ENCODE measurements at regions not wholly inside any gene's neighbourhood (a gene's known extent, or its start where the extent isn't known, plus 50 kb on each side); places are given as distances from the start of the nearest gene placed in this dataset.

DNA sequence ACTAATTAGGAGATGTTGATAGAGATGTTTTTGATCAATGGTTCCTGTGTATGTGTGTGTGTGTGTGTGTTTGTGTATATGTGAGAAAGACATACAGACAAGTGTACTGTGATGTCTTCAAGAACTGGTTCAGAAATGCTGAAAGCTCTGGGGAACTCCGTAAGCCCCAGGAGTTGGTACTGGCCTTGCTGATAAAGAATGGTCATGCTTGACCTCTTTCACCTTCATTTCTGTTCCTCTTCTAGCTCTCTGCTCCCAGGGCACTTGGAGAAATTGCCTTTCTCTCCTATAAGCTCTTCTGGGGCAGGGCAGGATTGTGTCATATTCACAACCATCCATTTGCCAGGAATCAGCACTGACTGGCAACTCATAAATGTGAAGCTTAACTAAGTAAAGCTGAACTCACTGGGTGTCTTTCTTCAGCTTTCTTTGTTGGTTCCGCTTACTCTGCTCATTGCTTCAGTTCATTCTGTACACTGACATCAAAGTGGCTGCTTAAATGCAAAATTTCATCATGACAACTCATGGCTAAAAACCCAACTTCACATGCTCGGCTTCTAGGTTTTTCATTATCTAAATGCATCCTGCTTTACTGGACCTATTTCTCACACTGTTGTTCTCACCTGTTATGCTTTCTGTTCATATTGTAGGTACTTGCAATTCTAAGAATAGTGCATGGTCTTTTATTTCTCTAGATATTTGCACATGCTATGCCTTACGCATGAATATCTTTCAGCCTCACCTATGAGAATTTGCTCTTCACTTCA, 162.1 kb upstream of the LYSMD4 start:
- no peak for DNase-seq
- Histone ChIP-seq H3K27me3 (no peaks in the 10 kb centered on the region), H3K4me1 (no peaks in the 10 kb centered on the region), H3K4me3 (ENCODE audit: low read depth, low read length) (no peak overlapping the region), H3K9me3 (no peaks in the 10 kb centered on the region), H3K36me3 (no peaks in the 10 kb centered on the region)
- TF ChIP-seq CTCF (IDR thresholded peaks at IDR 0.05; ENCODE audit: low read depth, low read length), result no peak

DNA sequence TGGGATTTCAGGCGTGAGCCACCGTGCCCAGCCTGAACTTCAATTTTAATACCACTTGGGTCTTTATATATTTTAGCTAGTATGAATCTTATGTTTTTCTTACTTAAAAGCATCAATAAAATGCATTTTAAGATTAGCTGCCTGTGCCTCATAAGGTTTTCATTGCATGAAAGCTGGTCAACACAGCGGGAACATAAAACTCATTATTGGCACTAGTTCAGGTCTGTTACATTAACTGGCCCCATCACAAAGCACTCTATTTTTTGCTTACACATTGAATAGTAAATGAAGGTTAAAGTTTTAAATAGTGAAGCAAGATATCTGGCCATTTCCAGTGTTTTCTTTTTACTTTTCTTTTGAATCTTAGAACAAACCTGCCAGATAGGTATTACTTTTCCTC, 145.6 kb upstream of the LYSMD4 start:
- H3K27me3 ChIP-seq, result no peaks in the 10 kb centered on the region
- H3K4me1 ChIP-seq, result no peaks in the 10 kb centered on the region
- TF ChIP-seq CTCF (IDR thresholded peaks at IDR 0.05; ENCODE audit: low read depth, low read length), result no peak
- no peak for DNase-seq
- no peak overlapping the region for H3K4me3 ChIP-seq (ENCODE audit: low read depth, low read length)
- H3K9me3 ChIP-seq, result no peaks in the 10 kb centered on the region
- no peaks in the 10 kb centered on the region for H3K36me3 ChIP-seq

GRCh38 chr15:99873451-99873850, 140.2 kb upstream of the LYSMD4 start:
- no peaks in the 10 kb centered on the region for H3K27me3 ChIP-seq
- TF ChIP-seq CTCF (IDR thresholded peaks at IDR 0.05; ENCODE audit: low read depth, low read length), result no peak

GRCh38 chr15:99863550-99864198, 130.4 kb upstream of the LYSMD4 start:
- H3K4me3 ChIP-seq (ENCODE audit: low read depth, low read length), result no peak overlapping the region
- DNase-seq, result no peak
- no peak for TF ChIP-seq CTCF (IDR thresholded peaks at IDR 0.05; ENCODE audit: low read depth, low read length)
- H3K4me1 ChIP-seq, result no peaks in the 10 kb centered on the region
- H3K9me3 ChIP-seq, result no peaks in the 10 kb centered on the region
- H3K36me3 ChIP-seq, result no peaks in the 10 kb centered on the region
- H3K27me3 ChIP-seq, result no peaks in the 10 kb centered on the region

More at GRCh38 chr15:99873451-99873850, 140.2 kb upstream of the LYSMD4 start:
- no peak for DNase-seq
- no peaks in the 10 kb centered on the region for H3K36me3 ChIP-seq
- H3K9me3 ChIP-seq, result no peaks in the 10 kb centered on the region
- H3K4me3 ChIP-seq (ENCODE audit: low read depth, low read length), result no peak overlapping the region
- no peaks in the 10 kb centered on the region for H3K4me1 ChIP-seq

GRCh38 chr15:99857836-99858235, 124.6 kb upstream of the LYSMD4 start:
- no peaks in the 10 kb centered on the region for H3K27me3 ChIP-seq
- H3K36me3 ChIP-seq, result no peaks in the 10 kb centered on the region
- TF ChIP-seq CTCF (IDR thresholded peaks at IDR 0.05; ENCODE audit: low read depth, low read length), result no peak
- H3K4me1 ChIP-seq, result no peaks in the 10 kb centered on the region
- DNase-seq, result no peak
- no peaks in the 10 kb centered on the region; the same call in 1 of the 2 replicates for H3K9me3 ChIP-seq
- H3K4me3 ChIP-seq (ENCODE audit: low read depth, low read length), result no peak overlapping the region

DNA sequence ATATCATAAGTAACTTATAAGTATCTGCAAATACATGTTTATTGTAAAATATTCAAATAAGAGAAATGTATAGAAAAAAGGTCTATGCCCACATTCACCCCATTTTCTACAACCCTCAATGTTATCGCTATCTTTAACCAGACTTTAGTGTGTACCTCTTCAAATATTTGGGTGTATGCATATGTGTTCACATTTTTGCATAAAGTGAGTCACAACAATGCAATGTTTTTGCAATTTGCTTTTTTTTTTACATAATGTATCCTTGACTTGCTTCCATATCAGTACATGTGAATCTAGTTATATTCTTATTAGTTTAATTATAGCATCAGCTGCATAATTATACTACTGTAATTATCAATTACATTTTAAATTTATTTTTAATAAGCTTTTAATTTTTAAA, 117.3 kb upstream of the LYSMD4 start:
- no peak for DNase-seq
- Histone ChIP-seq H3K4me1 (no peaks in the 10 kb centered on the region), H3K9me3 (no peaks in the 10 kb centered on the region; the same call in 1 of the 2 replicates), H3K36me3 (no peaks in the 10 kb centered on the region), H3K27me3 (no peaks in the 10 kb centered on the region), H3K4me3 (ENCODE audit: low read depth, low read length) (no peak overlapping the region)
- TF ChIP-seq CTCF (IDR thresholded peaks at IDR 0.05; ENCODE audit: low read depth, low read length), result no peak
